IMR-90 (cell line): ENCODE measurements at regions not wholly inside any gene's neighbourhood (a gene's known extent, or its start where the extent isn't known, plus 50 kb on each side); places are given as distances from the start of the nearest gene placed in this dataset.
A peak's percentile ranks its signal among the peaks of the same experiment; 100 is the strongest.

Experiments used
- ATAC-seq: fragments of 200-7000 bp; cut with Tn5 transposase; 2 replicates; pipeline ENCODE4 v1.9.1; 2020; ENCODE audit warnings: low read depth, mild to moderate bottlenecking, moderate library complexity
- BruUV-seq: library from RNA; stranded (reverse); fragments of 400-500 nt; replicated peaks from 2 replicates; lab custom pipeline; 2021; lab: Mats Ljungman, UMichigan
- CTCF ChIA-PET: fragments of 300-600 bp; formaldehyde crosslinking; extraction: SDS; loops from one replicate; lab custom pipeline; 2021; ENCODE audit warnings: antibody characterized with exemption; lab: Yijun Ruan, JAX
- POLR2A ChIA-PET: fragments of 300-600 bp; sonication (Branson Sonifier 250); formaldehyde crosslinking; loops from one replicate; lab custom pipeline; 2022; ENCODE audit warnings: antibody characterized with exemption; ENCODE audit not compliant: unreplicated experiment; lab: Charles Lee
- DNase-seq: peaks from one replicate; pipeline ENCODE4 v3.0.0; 2013
- H2AFZ ChIP-seq: replicated peaks from 2 replicates; pipeline ENCODE3; 2013; ENCODE audit warnings: low read length, mild to moderate bottlenecking; ENCODE audit not compliant: poor library complexity
- H2AK5ac ChIP-seq: 2 replicates; pipeline ENCODE4 v1.6.1; 2013; ENCODE audit warnings: low read depth, low read length, inconsistent platforms
- H2AK9ac ChIP-seq: replicated peaks from 2 replicates; pipeline ENCODE3; 2013; ENCODE audit warnings: mild to moderate bottlenecking, low read depth, low read length, moderate library complexity; ENCODE audit not compliant: poor library complexity
- H2BK120ac ChIP-seq: 2 replicates; pipeline ENCODE4 v1.6.1; 2013; ENCODE audit warnings: low read depth, low read length, inconsistent platforms
- H2BK15ac ChIP-seq: 3 replicates; pipeline ENCODE4 v1.6.1; 2013; ENCODE audit warnings: low read depth, low read length, inconsistent platforms
- H2BK20ac ChIP-seq: 2 replicates; pipeline ENCODE4 v1.6.1; 2013; ENCODE audit warnings: low read depth, mild to moderate bottlenecking, inconsistent platforms, low read length, moderate library complexity
- H2BK5ac ChIP-seq: 2 replicates; pipeline ENCODE4 v1.6.1; 2013; ENCODE audit warnings: mild to moderate bottlenecking, low read depth, low read length, inconsistent platforms; ENCODE audit not compliant: poor library complexity, severe bottlenecking
- H3K14ac ChIP-seq: replicated peaks from 2 replicates; pipeline ENCODE4 v1.6.1; 2013; ENCODE audit warnings: low read depth, low read length, inconsistent platforms
- H3K18ac ChIP-seq: 2 replicates; pipeline ENCODE4 v1.6.1; 2013; ENCODE audit warnings: low read depth, low read length, control low read depth
- H3K23ac ChIP-seq: 2 replicates; pipeline ENCODE4 v1.6.1; 2013; ENCODE audit warnings: low read depth, low read length, inconsistent platforms
- H3K27ac ChIP-seq: 2 replicates; pipeline ENCODE4 v1.5.1; 2013; ENCODE audit warnings: mild to moderate bottlenecking, control low read depth, low read length; ENCODE audit not compliant: insufficient read depth
- H3K27me3 ChIP-seq: 2 replicates; pipeline ENCODE4 v1.6.1; 2013; ENCODE audit warnings: low read length; ENCODE audit not compliant: control insufficient read depth, insufficient read depth
- H3K36me3 ChIP-seq: 2 replicates; pipeline ENCODE4 v1.6.1; 2013; ENCODE audit warnings: low read length, mixed read lengths; ENCODE audit not compliant: control insufficient read depth, insufficient read depth
- H3K4ac ChIP-seq: 2 replicates; pipeline ENCODE4 v1.6.1; 2013; ENCODE audit warnings: low read depth, low read length, inconsistent platforms
- H3K4me1 ChIP-seq: 2 replicates; pipeline ENCODE4 v1.6.1; 2013; ENCODE audit warnings: low read length, mixed read lengths; ENCODE audit not compliant: control insufficient read depth, insufficient read depth
- H3K4me2 ChIP-seq: 2 replicates; pipeline ENCODE4 v1.6.1; 2013; ENCODE audit warnings: low read depth, mild to moderate bottlenecking, control low read depth, low read length, moderate library complexity
- H3K4me3 ChIP-seq: 2 replicates; pipeline ENCODE4 v1.5.1; 2013; ENCODE audit warnings: low read depth, mild to moderate bottlenecking, control low read depth, low read length, moderate library complexity; ENCODE audit not compliant: insufficient read depth
- H3K56ac ChIP-seq: 2 replicates; pipeline ENCODE4 v1.6.1; 2013; ENCODE audit warnings: low read length, inconsistent platforms; ENCODE audit not compliant: insufficient read depth; ENCODE audit errors: extremely low read depth
- H3K79me1 ChIP-seq, 2 experiments: 2 replicates each; pipeline ENCODE4 v1.6.1; 2013; ENCODE audit warnings: low read length in 2 of 2, inconsistent platforms in 1 of 2, low read depth in 1 of 2
- H3K9ac ChIP-seq: 2 replicates; pipeline ENCODE4 v1.6.1; 2013; ENCODE audit warnings: low read depth, low read length, control low read depth
- H3K9me1 ChIP-seq: 2 replicates; pipeline ENCODE4 v1.6.1; 2013; ENCODE audit warnings: low read length, inconsistent platforms; ENCODE audit not compliant: insufficient read depth
- H3K9me3 ChIP-seq: 2 replicates; pipeline ENCODE4 v1.6.1; 2013; ENCODE audit warnings: low read length; ENCODE audit not compliant: control insufficient read depth, insufficient read depth
- H4K20me1 ChIP-seq: 2 replicates; pipeline ENCODE4 v1.6.1; 2013; ENCODE audit warnings: low read length, inconsistent platforms; ENCODE audit not compliant: insufficient read depth
- H4K5ac ChIP-seq: 2 replicates; pipeline ENCODE4 v1.6.1; 2013; ENCODE audit warnings: mild to moderate bottlenecking, low read depth, low read length, control low read depth
- H4K8ac ChIP-seq, 2 experiments: 2 replicates each; pipeline ENCODE4 v1.6.1; 2013; ENCODE audit warnings: low read depth in 2 of 2, low read length in 2 of 2, control low read depth in 1 of 2, inconsistent platforms in 1 of 2
- H4K91ac ChIP-seq: 2 replicates; pipeline ENCODE4 v1.6.1; 2013; ENCODE audit warnings: low read depth, low read length, inconsistent platforms; ENCODE audit not compliant: insufficient read depth
- CEBPB ChIP-seq: IDR thresholded peaks from 2 replicates; pipeline ENCODE4 v1.6.1; 2012; ENCODE audit warnings: low read depth, low read length, improper control_type of control experiment
- CTCF ChIP-seq: conservative IDR thresholded peaks from 2 replicates; pipeline ENCODE4 v1.5.1; 2012; ENCODE audit warnings: mild to moderate bottlenecking, low read depth, low read length, improper control_type of control experiment
- WGBS, 2 experiments: methylation state at CpG; one replicate each; pipeline versions ENCODE4 v1.1.5 to v1.1.7; 2013; ENCODE audit warnings: missing lambda C conversion rate in 2 of 2; ENCODE audit not compliant: insufficient read length in 1 of 2; ENCODE audit errors: extremely low coverage in 2 of 2; 5-methylcytosine and 5-hydroxymethylcytosine counted together
- dilution Hi-C: fragments of 300-500 bp; cut with HindIII; formaldehyde crosslinking; loops from one replicate; pipeline ENCODE4 v1.14.3; 2018; ENCODE audit warnings: low sequenced_read_pairs; ENCODE audit not compliant: unreplicated experiment
- in situ Hi-C: fragments of 300-500 bp; cut with MboI; formaldehyde crosslinking; loops from 3 replicates; pipeline ENCODE4 v1.14.3; 2019; ENCODE audit warnings: low sequenced_read_pairs, inconsistent platforms, mixed read lengths
- intact Hi-C: fragments of 100-400 bp; cut with micrococcal nuclease; formaldehyde crosslinking; loops from 2 replicates; pipeline ENCODE4 v1.10.0; 2022

- no peak overlapping the region for H2BK5ac ChIP-seq
- POLR2A ChIA-PET, result no interaction called here
- TF ChIP-seq CTCF, result no peak
- no peak for TF ChIP-seq CEBPB
- no peak overlapping the region for H4K5ac ChIP-seq
- H3K4me1 ChIP-seq, result peaks cover 2% of the 10 kb centered on the region; the same call in 1 of the 2 replicates
- H2AK9ac ChIP-seq, result no peak overlapping the region
- CTCF ChIA-PET, result no interaction called here
- no peak overlapping the region for H3K56ac ChIP-seq
- no peak overlapping the region for H3K27ac ChIP-seq
- H2AFZ ChIP-seq, result peak overlapping the region; percentile 49
- no TSS peak for BruUV-seq
- no peak overlapping the region for H3K23ac ChIP-seq
- H3K9me3 ChIP-seq, result peaks cover 8% of the 10 kb centered on the region
- DNase-seq (no peak), ATAC-seq (no peak)
- no peak overlapping the region for H4K91ac ChIP-seq
- peaks cover 71% of the 10 kb centered on the region for H3K27me3 ChIP-seq
- dilution Hi-C loops, result no loop called here
- H3K79me1 ChIP-seq, result no peaks in the 10 kb centered on the region
- no peak overlapping the region for H3K18ac ChIP-seq
- H3K36me3 ChIP-seq, result no peaks in the 10 kb centered on the region
- H4K8ac ChIP-seq, result no peak overlapping the region
- in situ Hi-C loops, result loop anchor here (25.0 kb wide), 2 partner anchors 1595 to 1945 kb away; no protein-coding TSS in a partner anchor
- peak overlapping the region; percentile 81 for H3K4me2 ChIP-seq
- no peak overlapping the region for H2BK20ac ChIP-seq
- no peak overlapping the region for H2AK5ac ChIP-seq
- H2BK120ac ChIP-seq, result no peak overlapping the region
- H3K4me3 ChIP-seq, result peak overlapping the region; percentile 33
- no peak overlapping the region for H3K14ac ChIP-seq
- no peaks in the 10 kb centered on the region for H4K20me1 ChIP-seq
- intact Hi-C loops, result no loop called here
- WGBS, 2 experiments, result no CpG with 5 or more reads among the region's 22 CpGs
- no peak overlapping the region for H3K9ac ChIP-seq
- H3K4ac ChIP-seq, result no peak overlapping the region
- H3K9me1 ChIP-seq, result no peaks in the 10 kb centered on the region
- no peak overlapping the region for H2BK15ac ChIP-seq
Observed at GRCh38 chr5:50967563-50968355, 301.3 kb downstream of the PARP8 start.
